ENCODE measurements at regions not wholly inside any gene's neighbourhood (a gene's known extent, or its start where the extent isn't known, plus 50 kb on each side); places are given as distances from the start of the nearest gene placed in this dataset.

- TF ChIP-seq CTCF (IDR thresholded peaks at IDR 0.05) (no peak), EP300 (IDR thresholded peaks at IDR 0.05) (no peak), POLR2A (IDR thresholded peaks at IDR 0.05) (no peak)
Observed at GRCh38 chr6:54758340-54758739, 88.2 kb upstream of the FAM83B start.

Data from upper lobe of left lung (tissue), 4 donors.